ENCODE measurements at regions not wholly inside any gene's neighbourhood (a gene's known extent, or its start where the extent isn't known, plus 50 kb on each side); places are given as distances from the start of the nearest gene placed in this dataset.

GRCh38 chr17:5644065-5644464 is 59.8 kb upstream of the NLRP1 start:
- H4K20me1 ChIP-seq (ENCODE audit: insufficient read depth, low read length): no peaks in the 10 kb centered on the region

More at GRCh38 chr17:5644065-5644464, 59.8 kb upstream of the NLRP1 start:
- no peak overlapping the region for H2BK20ac ChIP-seq (ENCODE audit: low read depth, low read length)
- no peak overlapping the region for H2BK5ac ChIP-seq (ENCODE audit: low read depth, low read length, poor library complexity, severe bottlenecking)
- H3K56ac ChIP-seq (ENCODE audit: extremely low read depth, insufficient read depth, low read length): no peak overlapping the region
- H3K27me3 ChIP-seq (ENCODE audit: control insufficient read depth, insufficient read depth, low read length): no peaks in the 10 kb centered on the region; the same call in 1 of the 2 replicates
- H4K91ac ChIP-seq (ENCODE audit: insufficient read depth, low read depth, low read length): no peak overlapping the region
- no peaks in the 10 kb centered on the region for H3K36me3 ChIP-seq (ENCODE audit: control insufficient read depth, insufficient read depth, low read length)
- no peak overlapping the region for H3K4me2 ChIP-seq (ENCODE audit: low read depth, low read length)
- no peak overlapping the region for H3K23ac ChIP-seq (ENCODE audit: low read depth, low read length)
- H3K4me3 ChIP-seq (ENCODE audit: insufficient read depth, low read depth, low read length): no peak overlapping the region
- no TSS peak for BruUV-seq (replicated peaks)
- DNase-seq (no peak), ATAC-seq (ENCODE audit: low read depth) (no peak)
- no peaks in the 10 kb centered on the region for H3K9me3 ChIP-seq (ENCODE audit: control insufficient read depth, insufficient read depth, low read length)
- H3K27ac ChIP-seq (ENCODE audit: insufficient read depth, low read length): no peak overlapping the region
- dilution Hi-C loops (cut with HindIII; ENCODE audit: low sequenced_read_pairs, unreplicated experiment): no loop called here
- no peak overlapping the region for H4K8ac ChIP-seq (ENCODE audit: low read depth in 2 of 2, low read length in 2 of 2)
- in situ Hi-C loops (cut with MboI; ENCODE audit: low sequenced_read_pairs): no loop called here
- WGBS, 2 experiments (ENCODE audit: extremely low coverage in 2 of 2, insufficient read length in 1 of 2): no CpG with 5 or more reads among the region's 3 CpGs
- ChIA-PET POLR2A (ENCODE audit: unreplicated experiment) (no interaction called here), CTCF (no interaction called here)
- H4K5ac ChIP-seq (ENCODE audit: low read depth, low read length): no peak overlapping the region
- H3K9me1 ChIP-seq (ENCODE audit: insufficient read depth, low read length): no peaks in the 10 kb centered on the region
- no peak overlapping the region for H2BK120ac ChIP-seq (ENCODE audit: low read depth, low read length)
- no peak overlapping the region for H3K4ac ChIP-seq (ENCODE audit: low read depth, low read length)
- H2AK5ac ChIP-seq (ENCODE audit: low read depth, low read length): no peak overlapping the region
- TF ChIP-seq, protein P1, sequence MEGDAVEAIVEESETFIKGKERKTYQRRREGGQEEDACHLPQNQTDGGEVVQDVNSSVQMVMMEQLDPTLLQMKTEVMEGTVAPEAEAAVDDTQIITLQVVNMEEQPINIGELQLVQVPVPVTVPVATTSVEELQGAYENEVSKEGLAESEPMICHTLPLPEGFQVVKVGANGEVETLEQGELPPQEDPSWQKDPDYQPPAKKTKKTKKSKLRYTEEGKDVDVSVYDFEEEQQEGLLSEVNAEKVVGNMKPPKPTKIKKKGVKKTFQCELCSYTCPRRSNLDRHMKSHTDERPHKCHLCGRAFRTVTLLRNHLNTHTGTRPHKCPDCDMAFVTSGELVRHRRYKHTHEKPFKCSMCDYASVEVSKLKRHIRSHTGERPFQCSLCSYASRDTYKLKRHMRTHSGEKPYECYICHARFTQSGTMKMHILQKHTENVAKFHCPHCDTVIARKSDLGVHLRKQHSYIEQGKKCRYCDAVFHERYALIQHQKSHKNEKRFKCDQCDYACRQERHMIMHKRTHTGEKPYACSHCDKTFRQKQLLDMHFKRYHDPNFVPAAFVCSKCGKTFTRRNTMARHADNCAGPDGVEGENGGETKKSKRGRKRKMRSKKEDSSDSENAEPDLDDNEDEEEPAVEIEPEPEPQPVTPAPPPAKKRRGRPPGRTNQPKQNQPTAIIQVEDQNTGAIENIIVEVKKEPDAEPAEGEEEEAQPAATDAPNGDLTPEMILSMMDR (conservative IDR thresholded peaks at IDR 0.05; ENCODE audit: low read depth, low read length): no peak
- TF ChIP-seq RCOR1 (IDR thresholded peaks at IDR 0.05; ENCODE audit: insufficient replicate concordance, low read length) (no peak), MAZ (IDR thresholded peaks at IDR 0.05; ENCODE audit: borderline replicate concordance, low read depth, low read length) (no peak), BHLHE40 (IDR thresholded peaks at IDR 0.05; ENCODE audit: low read depth, low read length) (no peak), CEBPB (IDR thresholded peaks at IDR 0.05; ENCODE audit: low read depth, low read length) (no peak), ELK1 (IDR thresholded peaks at IDR 0.05; ENCODE audit: borderline replicate concordance, low read depth, low read length) (no peak), RFX5 (IDR thresholded peaks at IDR 0.05; ENCODE audit: low read depth, low read length) (no peak), USF2 (IDR thresholded peaks at IDR 0.05; ENCODE audit: low read depth, low read length) (no peak), NFE2L2 (IDR thresholded peaks at IDR 0.05; ENCODE audit: low read depth, low read length) (no peak), POLR2A (IDR thresholded peaks at IDR 0.05; ENCODE audit: low read depth, low read length) (no peak)
- H3K14ac ChIP-seq (replicated peaks; ENCODE audit: low read depth, low read length): no peak overlapping the region
- no peaks in the 10 kb centered on the region for H3K4me1 ChIP-seq (ENCODE audit: control insufficient read depth, insufficient read depth, low read length)
- no peak overlapping the region for H2BK15ac ChIP-seq (ENCODE audit: low read depth, low read length)
- H3K79me1 ChIP-seq (ENCODE audit: low read depth in 1 of 2, low read length in 2 of 2): no peaks in the 10 kb centered on the region
- H2AK9ac ChIP-seq (replicated peaks; ENCODE audit: low read depth, low read length, poor library complexity): no peak overlapping the region
- no peak overlapping the region for H3K9ac ChIP-seq (ENCODE audit: low read depth, low read length)
- intact Hi-C loops (cut with micrococcal nuclease): no loop called here
- H2AFZ ChIP-seq (replicated peaks; ENCODE audit: low read length, poor library complexity): no peak overlapping the region
- H3K18ac ChIP-seq (ENCODE audit: low read depth, low read length): no peak overlapping the region
